GM18502 (cell line): ENCODE measurements at regions not wholly inside any gene's neighbourhood (a gene's known extent, or its start where the extent isn't known, plus 50 kb on each side); places are given as distances from the start of the nearest gene placed in this dataset.

Experiments used
- ATAC-seq: cut with Tn5 transposase; IDR thresholded peaks from one replicate; pipeline ENCODE4 v1.9.1; 2021; ENCODE audit warnings: mild to moderate bottlenecking; ENCODE audit not compliant: unreplicated experiment, poor library complexity

DNA sequence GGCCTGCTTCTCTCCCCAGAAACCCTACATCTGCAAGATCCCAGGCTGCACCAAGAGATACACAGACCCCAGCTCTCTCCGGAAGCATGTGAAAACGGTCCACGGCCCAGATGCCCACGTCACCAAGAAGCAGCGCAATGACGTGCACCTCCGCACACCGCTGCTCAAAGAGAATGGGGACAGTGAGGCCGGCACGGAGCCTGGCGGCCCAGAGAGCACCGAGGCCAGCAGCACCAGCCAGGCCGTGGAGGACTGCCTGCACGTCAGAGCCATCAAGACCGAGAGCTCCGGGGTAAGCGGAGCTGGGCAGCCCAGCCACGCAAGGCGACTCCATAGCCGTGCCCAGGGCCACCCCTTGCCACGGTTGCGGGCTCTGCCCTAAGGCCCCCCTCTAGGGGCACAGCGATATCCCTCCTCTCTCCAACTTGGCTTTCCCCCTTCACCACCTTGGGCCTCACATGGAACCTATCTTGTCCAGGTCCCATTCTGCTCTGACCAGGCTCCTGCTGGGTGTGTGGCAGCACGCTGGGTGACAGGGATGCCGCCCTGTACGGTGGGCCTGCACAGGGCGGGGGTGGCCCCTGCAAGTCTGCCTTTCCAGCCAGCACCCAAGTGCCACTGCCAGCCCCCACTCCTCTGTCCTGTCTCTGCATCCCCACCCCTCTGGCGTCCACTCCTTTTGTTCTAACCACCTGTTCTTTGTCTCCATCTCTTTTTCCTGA is 248.9 kb downstream of the GLI2 start:
- ATAC-seq, result no peak

DNA sequence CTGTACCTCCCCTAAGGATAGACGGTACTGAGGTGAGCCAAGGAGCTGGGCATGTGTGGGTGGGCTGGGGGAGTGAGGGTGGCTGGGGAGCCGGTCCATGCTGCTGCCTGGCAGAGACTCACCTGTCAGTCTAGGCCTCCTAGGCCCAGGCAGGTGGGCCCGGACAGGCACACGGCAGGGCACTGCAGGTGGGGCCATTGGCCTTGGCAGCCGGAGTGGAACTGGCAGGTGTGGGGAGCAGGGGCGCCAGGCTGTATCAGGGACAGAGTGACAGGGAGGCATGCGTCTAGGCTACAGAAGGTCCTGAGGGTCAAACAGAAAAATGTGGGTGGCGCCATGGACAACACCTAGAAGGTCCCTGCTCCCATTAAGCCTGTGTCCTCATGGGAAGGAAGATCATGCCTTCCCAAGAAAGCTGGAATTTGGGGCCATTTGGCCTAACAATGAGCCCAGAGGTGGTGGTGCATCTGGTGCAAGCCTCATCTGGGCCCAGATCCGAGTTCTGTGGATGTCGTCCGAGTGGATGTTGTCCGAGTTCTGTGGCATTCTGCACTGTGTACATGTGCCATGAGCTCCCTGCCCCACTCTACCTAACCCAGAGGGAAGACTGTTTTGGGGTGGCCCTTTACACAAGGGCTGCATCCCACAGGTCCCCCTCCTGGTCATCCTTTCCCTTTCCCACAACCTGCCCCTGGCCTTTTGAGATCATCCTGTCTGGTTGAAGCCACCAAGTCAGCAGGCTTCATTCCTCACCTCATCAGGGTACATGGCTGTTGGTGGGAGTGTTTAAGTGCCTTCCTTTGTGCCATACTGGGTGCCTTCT is 249.7 kb downstream of the GLI2 start:
- no peak for ATAC-seq

DNA sequence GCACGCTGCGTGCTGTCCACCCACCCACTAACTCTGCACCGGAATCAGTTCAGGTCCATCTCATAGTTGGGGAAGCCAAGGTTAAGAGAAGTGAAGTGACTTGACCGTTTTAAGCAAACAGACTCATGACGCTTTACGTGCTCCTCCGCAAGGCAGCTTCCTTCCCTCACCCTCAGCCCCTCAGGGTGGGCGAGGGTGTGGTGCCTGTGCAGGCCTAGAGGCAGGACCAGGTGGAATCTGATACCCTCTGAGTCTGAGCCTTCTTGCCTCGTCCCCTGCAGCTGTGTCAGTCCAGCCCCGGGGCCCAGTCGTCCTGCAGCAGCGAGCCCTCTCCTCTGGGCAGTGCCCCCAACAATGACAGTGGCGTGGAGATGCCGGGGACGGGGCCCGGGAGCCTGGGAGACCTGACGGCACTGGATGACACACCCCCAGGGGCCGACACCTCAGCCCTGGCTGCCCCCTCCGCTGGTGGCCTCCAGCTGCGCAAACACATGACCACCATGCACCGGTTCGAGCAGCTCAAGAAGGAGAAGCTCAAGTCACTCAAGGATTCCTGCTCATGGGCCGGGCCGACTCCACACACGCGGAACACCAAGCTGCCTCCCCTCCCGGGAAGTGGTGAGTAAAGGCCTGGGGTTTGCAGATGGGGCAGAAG is 250.5 kb downstream of the GLI2 start:
- ATAC-seq, result no peak

DNA sequence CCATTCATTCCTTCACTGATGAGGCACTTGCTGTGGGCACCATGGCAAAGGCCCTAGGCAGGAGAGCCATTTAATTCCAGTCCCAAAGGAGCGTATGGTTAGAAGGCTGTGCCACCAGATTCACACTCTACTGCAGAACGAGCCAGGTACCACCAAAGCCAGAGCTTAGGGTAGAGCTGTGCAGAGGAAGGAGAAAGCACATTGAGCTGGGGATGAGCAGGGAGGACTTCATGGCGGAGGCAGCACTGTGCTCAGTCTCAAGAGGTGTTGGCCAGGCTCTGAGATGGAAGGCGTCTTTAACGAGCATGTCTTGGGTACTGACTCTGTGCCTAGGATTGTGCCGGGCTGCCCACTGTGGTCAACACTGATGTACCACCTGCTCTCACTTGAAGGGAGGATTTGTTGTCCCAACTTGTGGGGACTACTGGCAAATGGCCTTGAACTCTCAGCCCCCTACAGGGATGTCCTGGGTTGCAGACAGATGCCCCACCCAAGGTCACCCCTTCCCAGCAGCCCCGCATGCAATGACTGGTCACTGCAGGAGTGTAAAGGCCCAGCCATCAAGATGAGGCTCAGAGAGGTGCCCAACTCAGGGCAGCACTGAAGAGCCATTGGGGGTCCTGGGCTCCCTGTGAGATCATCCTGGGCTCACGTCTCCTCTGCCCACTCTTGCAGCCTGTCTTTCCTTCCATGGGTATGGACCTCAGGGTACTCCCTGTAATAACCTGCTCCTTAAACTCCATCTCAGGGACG is 251.4 kb downstream of the GLI2 start:
- ATAC-seq, result no peak

DNA sequence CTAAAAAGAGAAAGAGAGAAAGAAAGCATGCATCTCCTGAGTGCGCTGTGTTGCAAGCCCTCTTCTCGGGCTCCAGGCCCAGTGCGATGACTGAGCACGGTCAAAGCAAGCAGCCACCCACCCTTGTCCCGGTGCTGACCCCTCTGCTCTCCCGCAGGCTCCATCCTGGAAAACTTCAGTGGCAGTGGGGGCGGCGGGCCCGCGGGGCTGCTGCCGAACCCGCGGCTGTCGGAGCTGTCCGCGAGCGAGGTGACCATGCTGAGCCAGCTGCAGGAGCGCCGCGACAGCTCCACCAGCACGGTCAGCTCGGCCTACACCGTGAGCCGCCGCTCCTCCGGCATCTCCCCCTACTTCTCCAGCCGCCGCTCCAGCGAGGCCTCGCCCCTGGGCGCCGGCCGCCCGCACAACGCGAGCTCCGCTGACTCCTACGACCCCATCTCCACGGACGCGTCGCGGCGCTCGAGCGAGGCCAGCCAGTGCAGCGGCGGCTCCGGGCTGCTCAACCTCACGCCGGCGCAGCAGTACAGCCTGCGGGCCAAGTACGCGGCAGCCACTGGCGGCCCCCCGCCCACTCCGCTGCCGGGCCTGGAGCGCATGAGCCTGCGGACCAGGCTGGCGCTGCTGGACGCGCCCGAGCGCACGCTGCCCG is 252.5 kb downstream of the GLI2 start:
- no peak for ATAC-seq

DNA sequence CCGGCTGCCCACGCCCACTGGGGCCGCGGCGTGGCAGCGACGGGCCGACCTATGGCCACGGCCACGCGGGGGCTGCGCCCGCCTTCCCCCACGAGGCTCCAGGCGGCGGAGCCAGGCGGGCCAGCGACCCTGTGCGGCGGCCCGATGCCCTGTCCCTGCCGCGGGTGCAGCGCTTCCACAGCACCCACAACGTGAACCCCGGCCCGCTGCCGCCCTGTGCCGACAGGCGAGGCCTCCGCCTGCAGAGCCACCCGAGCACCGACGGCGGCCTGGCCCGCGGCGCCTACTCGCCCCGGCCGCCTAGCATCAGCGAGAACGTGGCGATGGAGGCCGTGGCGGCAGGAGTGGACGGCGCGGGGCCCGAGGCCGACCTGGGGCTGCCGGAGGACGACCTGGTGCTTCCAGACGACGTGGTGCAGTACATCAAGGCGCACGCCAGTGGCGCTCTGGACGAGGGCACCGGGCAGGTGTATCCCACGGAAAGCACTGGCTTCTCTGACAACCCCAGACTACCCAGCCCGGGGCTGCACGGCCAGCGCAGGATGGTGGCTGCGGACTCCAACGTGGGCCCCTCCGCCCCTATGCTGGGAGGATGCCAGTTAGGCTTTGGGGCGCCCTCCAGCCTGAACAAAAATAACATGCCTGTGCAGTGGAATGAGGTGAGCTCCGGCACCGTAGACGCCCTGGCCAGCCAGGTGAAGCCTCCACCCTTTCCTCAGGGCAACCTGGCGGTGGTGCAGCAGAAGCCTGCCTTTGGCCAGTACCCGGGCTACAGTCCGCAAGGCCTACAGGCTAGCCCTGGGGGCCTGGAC is 253.2 kb downstream of the GLI2 start:
- no peak for ATAC-seq

DNA sequence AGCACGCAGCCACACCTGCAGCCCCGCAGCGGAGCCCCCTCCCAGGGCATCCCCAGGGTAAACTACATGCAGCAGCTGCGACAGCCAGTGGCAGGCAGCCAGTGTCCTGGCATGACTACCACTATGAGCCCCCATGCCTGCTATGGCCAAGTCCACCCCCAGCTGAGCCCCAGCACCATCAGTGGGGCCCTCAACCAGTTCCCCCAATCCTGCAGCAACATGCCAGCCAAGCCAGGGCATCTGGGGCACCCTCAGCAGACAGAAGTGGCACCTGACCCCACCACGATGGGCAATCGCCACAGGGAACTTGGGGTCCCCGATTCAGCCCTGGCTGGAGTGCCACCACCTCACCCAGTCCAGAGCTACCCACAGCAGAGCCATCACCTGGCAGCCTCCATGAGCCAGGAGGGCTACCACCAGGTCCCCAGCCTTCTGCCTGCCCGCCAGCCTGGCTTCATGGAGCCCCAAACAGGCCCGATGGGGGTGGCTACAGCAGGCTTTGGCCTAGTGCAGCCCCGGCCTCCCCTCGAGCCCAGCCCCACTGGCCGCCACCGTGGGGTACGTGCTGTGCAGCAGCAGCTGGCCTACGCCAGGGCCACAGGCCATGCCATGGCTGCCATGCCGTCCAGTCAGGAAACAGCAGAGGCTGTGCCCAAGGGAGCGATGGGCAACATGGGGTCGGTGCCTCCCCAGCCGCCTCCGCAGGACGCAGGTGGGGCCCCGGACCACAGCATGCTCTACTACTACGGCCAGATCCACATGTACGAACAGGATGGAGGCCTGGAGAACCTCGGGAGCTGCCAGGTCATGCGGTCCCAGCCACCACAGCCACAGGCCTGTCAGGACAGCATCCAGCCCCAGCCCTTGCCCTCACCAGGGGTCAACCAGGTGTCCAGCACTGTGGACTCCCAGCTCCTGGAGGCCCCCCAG is 254.1 kb downstream of the GLI2 start:
- ATAC-seq, result no peak

DNA sequence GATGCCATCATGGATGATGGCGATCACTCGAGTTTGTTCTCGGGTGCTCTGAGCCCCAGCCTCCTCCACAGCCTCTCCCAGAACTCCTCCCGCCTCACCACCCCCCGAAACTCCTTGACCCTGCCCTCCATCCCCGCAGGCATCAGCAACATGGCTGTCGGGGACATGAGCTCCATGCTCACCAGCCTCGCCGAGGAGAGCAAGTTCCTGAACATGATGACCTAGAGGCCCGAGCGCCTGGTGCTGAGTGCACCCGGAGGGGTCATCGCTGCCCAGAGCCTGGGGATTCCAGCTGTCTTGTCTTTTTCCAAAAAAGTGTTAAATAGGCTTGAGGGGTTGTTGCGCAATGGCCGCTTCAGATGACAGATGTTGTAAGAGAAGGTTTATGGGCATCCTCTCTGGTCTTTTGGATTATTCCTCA is 254.8 kb downstream of the GLI2 start:
- no peak for ATAC-seq

DNA sequence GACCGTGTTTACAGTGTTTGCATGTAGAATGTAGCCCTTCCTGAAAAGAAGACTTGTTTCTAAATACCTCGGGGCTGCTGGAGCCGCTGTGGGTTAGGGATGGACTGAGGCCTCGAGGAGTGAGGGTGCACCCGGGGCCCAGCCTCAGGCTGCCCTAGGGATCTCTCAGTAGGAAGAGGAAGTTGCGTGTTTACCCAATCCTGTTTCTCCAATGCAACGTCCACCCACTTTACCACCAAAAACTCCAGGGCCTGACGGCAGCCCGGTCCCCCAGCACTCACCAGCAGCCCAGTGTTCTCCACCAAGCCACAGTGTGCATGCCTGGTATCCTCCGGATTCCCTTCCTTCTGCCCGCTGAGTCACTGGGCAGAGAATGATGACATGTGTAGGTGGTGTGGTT is 255.8 kb downstream of the GLI2 start:
- no peak for ATAC-seq

DNA sequence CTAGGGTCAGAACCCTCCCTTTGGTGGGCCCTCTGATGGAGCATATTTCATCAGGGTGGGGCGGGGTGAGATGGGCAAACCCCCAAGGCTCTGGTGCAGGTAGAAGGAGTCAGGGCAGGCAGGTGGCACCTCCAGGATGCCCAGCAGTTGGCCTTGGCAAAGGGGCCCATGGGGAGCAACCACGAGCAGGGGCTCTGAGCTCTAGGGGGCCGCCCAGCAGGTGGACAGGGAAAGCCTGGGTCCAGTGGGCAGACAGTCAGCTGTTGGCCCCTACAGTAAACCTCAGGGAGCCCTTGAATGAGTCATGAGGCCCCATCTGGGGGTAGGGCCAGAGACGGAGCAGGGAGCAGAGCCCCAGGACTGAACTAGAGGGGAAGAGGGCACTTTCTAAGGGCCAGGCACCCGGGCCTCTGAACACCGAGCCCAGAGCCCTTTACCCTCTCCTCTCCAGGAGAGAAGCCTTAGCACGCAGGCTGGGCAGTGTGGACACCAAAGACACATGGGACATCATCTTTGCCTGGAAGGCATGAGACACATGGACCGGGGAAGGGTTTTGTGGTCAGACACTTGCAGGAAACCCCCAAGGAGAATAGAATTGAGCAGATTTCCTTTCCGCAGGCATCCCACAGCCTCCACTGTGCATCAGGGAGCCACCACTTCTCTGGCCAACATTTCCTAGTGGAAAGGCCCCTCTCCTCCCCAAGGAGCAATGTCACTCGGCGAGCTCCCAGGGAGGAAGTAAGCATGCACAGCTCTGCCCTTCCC is 257.3 kb downstream of the GLI2 start:
- ATAC-seq, result no peak

DNA sequence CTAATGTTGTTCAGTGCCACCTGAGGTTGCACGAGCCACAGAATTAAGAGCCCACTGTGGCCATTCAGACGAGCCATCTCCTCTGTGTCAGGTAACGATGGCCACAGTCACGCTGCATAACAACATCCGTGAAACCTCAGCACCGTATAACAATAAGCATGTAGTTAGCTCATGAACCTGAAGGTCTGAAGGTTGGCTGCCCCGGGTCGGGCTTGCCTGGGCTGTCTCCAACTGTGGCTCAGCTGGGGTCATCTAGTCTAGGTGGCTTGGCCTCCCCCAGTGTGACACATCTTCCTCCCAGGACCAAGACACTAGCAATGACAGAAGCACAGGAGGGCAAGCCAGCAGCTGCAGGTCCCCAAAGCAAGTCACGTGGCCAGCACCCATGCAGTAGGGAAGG is 258.0 kb downstream of the GLI2 start:
- no peak for ATAC-seq

DNA sequence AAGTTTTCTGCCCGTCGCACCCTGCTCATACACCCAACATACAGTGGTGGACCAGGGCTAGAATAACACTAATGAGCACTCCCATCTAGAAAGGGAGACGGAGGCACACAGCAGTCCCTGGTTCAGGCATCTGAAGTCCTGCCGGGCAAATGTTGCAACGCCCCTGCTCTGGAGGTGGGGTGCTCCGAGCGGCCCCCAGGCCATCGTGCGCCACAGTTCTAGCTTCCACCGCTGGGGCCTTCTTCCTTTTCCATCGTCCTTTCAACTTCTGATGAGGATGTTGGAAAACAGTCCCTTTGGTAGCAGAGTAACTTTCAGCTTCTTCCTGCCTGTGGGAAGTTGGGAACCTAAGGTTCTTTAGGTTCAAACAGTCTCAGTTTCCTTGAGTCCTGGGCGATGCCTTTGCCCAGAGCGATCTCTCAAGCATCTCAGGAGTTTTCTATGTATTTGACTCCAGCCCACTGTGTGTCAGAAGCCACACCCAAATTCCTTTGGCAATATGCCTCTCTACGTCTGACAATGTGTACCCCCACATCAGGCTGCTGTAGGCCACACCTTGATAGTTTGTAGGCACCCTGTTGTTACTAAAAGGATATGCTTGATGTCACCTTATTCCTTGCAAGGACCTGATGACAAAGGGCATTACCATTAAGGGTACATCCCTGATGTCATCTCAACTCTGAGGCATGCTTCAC is 258.8 kb downstream of the GLI2 start:
- ATAC-seq, result no peak

DNA sequence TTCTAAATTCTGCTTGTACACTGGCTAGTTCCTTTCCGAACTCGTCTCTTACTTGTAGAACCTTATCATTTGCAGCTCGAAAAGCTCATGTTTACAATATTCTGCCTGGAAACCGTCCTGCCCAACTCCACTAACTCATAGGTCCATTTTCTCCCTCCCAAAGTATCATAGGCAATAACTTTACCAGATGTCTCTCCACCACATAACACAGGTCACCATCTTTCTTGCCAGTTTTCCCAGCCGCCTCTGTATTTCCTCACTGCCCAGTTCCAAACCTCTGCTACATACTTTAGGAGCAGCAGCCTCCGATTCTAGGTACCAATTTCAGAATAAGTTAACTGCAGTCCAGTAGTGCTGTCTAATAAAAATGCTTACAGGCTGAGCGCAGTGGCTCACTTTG is 259.5 kb downstream of the GLI2 start:
- no peak for ATAC-seq

DNA sequence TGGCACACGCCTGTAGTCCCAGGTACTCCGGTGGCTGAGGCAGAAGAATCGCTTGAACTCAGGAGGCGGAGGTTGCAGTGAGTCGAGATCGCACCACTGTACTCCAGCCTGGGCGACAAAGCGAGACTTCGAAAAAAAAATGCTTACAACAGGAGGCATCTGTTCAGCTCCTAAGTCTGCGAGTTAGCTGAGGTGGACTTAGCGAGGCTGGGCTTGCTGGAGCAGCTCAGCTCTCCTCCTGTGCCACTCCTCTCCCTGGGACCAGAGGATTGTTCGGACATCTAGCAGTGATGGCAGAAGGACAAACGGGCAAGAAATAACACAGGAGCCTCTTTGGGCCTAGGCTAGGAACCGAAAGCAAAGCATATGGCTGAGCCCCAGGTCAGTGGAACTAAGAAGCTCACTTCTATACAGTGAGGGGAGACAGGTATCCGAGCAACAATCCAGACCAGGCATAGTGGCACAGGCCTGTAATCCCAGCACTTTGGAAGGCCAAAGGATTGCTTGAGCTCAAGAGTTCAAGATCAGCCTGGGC is 260.1 kb downstream of the GLI2 start:
- no peak for ATAC-seq

DNA sequence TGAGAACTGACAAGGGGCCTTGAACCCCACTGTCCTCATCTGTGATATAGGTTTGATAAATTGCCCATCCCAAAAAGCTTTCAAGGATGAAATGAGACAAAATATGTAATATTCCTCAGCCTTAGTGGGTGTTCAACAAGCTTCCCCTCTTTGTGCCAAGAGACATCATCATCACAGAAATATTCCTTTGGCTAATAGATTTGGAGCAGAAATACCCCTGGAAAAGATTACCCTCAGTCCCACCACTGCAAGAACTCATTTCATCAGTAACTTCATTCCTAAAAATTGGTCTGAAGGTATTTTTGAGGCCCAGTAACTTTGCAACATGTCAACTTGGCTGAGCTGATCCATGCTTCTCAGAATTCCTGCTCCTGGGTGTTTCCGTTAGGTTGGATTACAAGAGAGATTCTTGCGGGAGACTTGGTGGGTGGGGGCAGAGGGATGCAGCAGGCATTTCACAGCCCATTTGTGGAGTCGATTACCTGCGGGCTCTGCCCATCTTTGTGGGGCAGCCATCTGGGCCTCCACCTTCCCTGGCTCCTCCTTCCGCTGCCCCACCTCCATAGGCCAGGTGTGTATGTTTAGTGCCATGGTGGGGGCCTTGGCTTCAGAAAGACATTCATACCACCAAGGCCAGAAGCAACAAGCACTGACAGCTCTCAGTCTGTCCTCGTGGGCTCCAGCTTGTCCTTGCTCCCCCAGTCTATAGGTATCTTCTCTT is 263.9 kb downstream of the GLI2 start:
- no peak for ATAC-seq

DNA sequence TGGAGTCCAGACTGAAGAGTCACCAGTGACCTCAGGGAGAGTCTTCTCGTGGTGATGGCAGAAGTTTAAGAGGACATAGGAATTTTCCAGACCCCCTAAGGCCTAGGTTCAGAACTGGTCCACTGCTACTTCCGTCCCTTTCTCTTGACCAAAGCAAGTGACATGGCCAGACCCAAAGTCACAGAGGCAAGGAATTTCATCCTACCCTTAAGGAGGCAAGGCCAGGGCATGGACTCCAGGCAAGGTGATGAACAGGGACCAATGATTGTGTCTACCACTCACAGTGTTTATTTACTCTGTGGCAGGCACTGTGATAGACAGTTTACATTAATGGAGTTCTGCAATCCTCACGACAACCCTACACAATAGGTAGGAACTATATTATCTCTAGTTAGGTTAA is 265.1 kb downstream of the GLI2 start:
- ATAC-seq, result no peak
